GM23338 (cell line): ENCODE measurements at regions not wholly inside any gene's neighbourhood (a gene's known extent, or its start where the extent isn't known, plus 50 kb on each side); places are given as distances from the start of the nearest gene placed in this dataset.

ENCODE experiments used
- ATAC-seq: fragments of 200-7000 bp; cut with Tn5 transposase; 3 replicates; pipeline ENCODE4 v1.9.1; 2020
- DNase-seq: peaks from one replicate; pipeline ENCODE4 v3.0.0-alpha.2; 2015; ENCODE audit warnings: low spot score
- H2AFZ ChIP-seq: fragments of 200-600 bp; sonication (generic); 2 replicates; pipeline ENCODE4 v1.8.0; 2016; ENCODE audit warnings: antibody characterized with exemption, mild to moderate bottlenecking, moderate library complexity
- H3F3A ChIP-seq: fragments of 200-600 bp; sonication (generic); replicated peaks from 2 replicates; pipeline ENCODE4 v1.8.0; 2017; ENCODE audit warnings: antibody characterized with exemption, mixed run types, low read depth
- H3K27ac ChIP-seq: fragments of 200-600 bp; sonication (generic); 2 replicates; pipeline ENCODE4 v1.6.1; 2016; ENCODE audit warnings: low read depth
- H3K27me3 ChIP-seq: fragments of 200-600 bp; sonication (generic); 2 replicates; pipeline ENCODE4 v1.8.0; 2016; ENCODE audit warnings: mild to moderate bottlenecking, mixed run types, moderate library complexity; ENCODE audit not compliant: insufficient read depth
- H3K36me3 ChIP-seq: fragments of 200-600 bp; sonication (generic); 2 replicates; pipeline ENCODE4 v1.8.0; 2016; ENCODE audit warnings: mild to moderate bottlenecking; ENCODE audit not compliant: insufficient read depth
- H3K4me1 ChIP-seq: fragments of 200-600 bp; sonication (generic); 2 replicates; pipeline ENCODE4 v1.8.0; 2016; ENCODE audit warnings: mild to moderate bottlenecking, moderate library complexity; ENCODE audit not compliant: insufficient read depth
- H3K4me2 ChIP-seq: fragments of 200-600 bp; sonication (generic); 2 replicates; pipeline ENCODE4 v1.7.1; 2017; ENCODE audit warnings: mixed run types
- H3K4me3 ChIP-seq: fragments of 200-600 bp; sonication (generic); 2 replicates; pipeline ENCODE4 v1.6.1; 2016; ENCODE audit warnings: mixed run types
- H3K79me2 ChIP-seq: fragments of 200-600 bp; sonication (generic); replicated peaks from 2 replicates; pipeline ENCODE4 v1.8.0; 2017; ENCODE audit warnings: mild to moderate bottlenecking; ENCODE audit not compliant: insufficient read depth
- H3K9me2 ChIP-seq: fragments of 200-600 bp; sonication (generic); 2 replicates; pipeline ENCODE4 v1.8.0; 2017; ENCODE audit not compliant: insufficient read depth
- H4K20me1 ChIP-seq: fragments of 200-600 bp; sonication (generic); replicated peaks from 2 replicates; pipeline ENCODE4 v1.8.0; 2017; ENCODE audit warnings: mild to moderate bottlenecking; ENCODE audit not compliant: insufficient read depth
- H3K27ac Mint-ChIP-seq: 2 replicates; pipeline ENCODE4 v1.8.0; 2020; ENCODE audit warnings: inconsistent platforms, mild to moderate bottlenecking, moderate library complexity, mixed read lengths
- H3K27me3 Mint-ChIP-seq: 3 replicates; pipeline ENCODE4 v1.8.0; 2022; ENCODE audit warnings: low read depth, mild to moderate bottlenecking, moderate library complexity, mixed read lengths, inconsistent platforms; ENCODE audit not compliant: insufficient read depth, poor library complexity
- H3K36me3 Mint-ChIP-seq: 3 replicates; pipeline ENCODE4 v1.8.0; 2021; ENCODE audit warnings: low read depth, mild to moderate bottlenecking, inconsistent platforms, moderate library complexity, mixed read lengths
- H3K4me1 Mint-ChIP-seq: 3 replicates; pipeline ENCODE4 v1.8.0; 2020; ENCODE audit warnings: mild to moderate bottlenecking, inconsistent platforms, mixed read lengths
- H3K4me3 Mint-ChIP-seq: 3 replicates; pipeline ENCODE4 v1.8.0; 2021; ENCODE audit warnings: moderate library complexity, mild to moderate bottlenecking, inconsistent platforms, mixed read lengths
- H3K9me3 Mint-ChIP-seq: 3 replicates; pipeline ENCODE4 v1.8.0; 2020; ENCODE audit warnings: moderate library complexity, mild to moderate bottlenecking, inconsistent platforms, mixed read lengths
- CREB1 ChIP-seq: fragments of 250-450 bp; sonication (Bioruptor Pico); IDR thresholded peaks from 2 replicates; pipeline ENCODE4 v1.5.0; 2020; ENCODE audit warnings: low read depth, mild to moderate bottlenecking, moderate library complexity
- ETS1 ChIP-seq: IDR thresholded peaks from 2 replicates; pipeline ENCODE4 v1.6.1; 2016; ENCODE audit warnings: antibody characterized with exemption
- EZH2 ChIP-seq: fragments of 200-600 bp; sonication (generic); IDR thresholded peaks from one replicate; pipeline ENCODE4 v1.8.0; 2017; ENCODE audit warnings: antibody characterized with exemption, mild to moderate bottlenecking, low read depth; ENCODE audit not compliant: unreplicated experiment
- JUNB ChIP-seq: IDR thresholded peaks from one replicate; pipeline ENCODE4 v1.6.1; 2016; ENCODE audit warnings: antibody characterized with exemption; ENCODE audit not compliant: unreplicated experiment
- NANOG ChIP-seq: IDR thresholded peaks from 2 replicates; pipeline ENCODE4 v1.6.1; 2016; ENCODE audit warnings: antibody characterized with exemption, borderline replicate concordance
- POLR2AphosphoS5 ChIP-seq: IDR thresholded peaks from 2 replicates; pipeline ENCODE4 v1.6.1; 2016; ENCODE audit warnings: antibody characterized with exemption, low read depth
- REST ChIP-seq: IDR thresholded peaks from one replicate; pipeline ENCODE4 v1.6.1; 2018; ENCODE audit warnings: antibody characterized with exemption; ENCODE audit not compliant: unreplicated experiment
- STAT1 ChIP-seq: IDR thresholded peaks from one replicate; pipeline ENCODE4 v1.6.1; 2016; ENCODE audit warnings: antibody characterized with exemption; ENCODE audit not compliant: unreplicated experiment
- ZNF114 ChIP-seq: fragments of 250-450 bp; sonication (Bioruptor Pico); IDR thresholded peaks from 2 replicates; pipeline ENCODE4 v1.5.0; 2020; ENCODE audit warnings: mild to moderate bottlenecking, moderate library complexity
- ZNF331 ChIP-seq: fragments of 250-450 bp; sonication (Bioruptor Pico); IDR thresholded peaks from 2 replicates; pipeline ENCODE4 v1.5.0; 2020; ENCODE audit warnings: low read depth, mild to moderate bottlenecking, moderate library complexity
- TF ChIP-seq, protein P1 (sequence below), 2 experiments: fragments of 200-600 bp in 1 of 2; sonication (generic) in 1 of 2; conservative IDR thresholded peaks; 2 replicates each; pipeline versions ENCODE4 v1.5.1 to v1.6.1; 2016 to 2017; ENCODE audit warnings: antibody characterized with exemption in 2 of 2, low read depth in 2 of 2, mild to moderate bottlenecking in 2 of 2, moderate library complexity in 1 of 2

- H3K27ac ChIP-seq = no peak overlapping the region
These were observed 102.7 kb upstream of the SLC7A11 start for GRCh38 chr4:138344851-138345250.

DNA sequence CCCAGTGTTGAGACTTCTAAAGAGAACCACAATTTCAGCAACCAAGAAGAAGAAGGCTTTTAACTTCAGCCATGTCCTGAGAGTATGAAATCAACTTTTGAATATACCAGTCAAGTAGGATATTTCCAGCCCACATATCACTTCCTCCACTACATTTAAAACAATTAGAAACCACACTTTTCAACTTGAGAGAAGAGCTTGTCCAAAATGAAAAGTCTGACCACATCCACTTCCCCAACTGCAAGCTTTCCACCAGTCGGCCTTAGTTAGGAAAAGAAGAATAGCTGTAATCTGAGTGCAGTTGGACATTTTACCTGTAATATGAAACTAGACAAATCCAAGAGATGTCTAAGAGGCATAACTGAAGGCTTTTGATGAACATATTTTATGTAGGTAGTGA, 101.9 kb upstream of the SLC7A11 start:
- H3K4me3 Mint-ChIP-seq = no peak overlapping the region
- Histone ChIP-seq H4K20me1 (no peaks in the 10 kb centered on the region), H3K27ac (no peak overlapping the region), H3K27me3 (no peaks in the 10 kb centered on the region), H3K79me2 (no peaks in the 10 kb centered on the region), H3K4me2 (no peak overlapping the region), H3K4me3 (no peak overlapping the region), H3F3A (no peaks in the 10 kb centered on the region), H3K9me2 (peaks cover 5% of the 10 kb centered on the region; the same call in 1 of the 2 replicates), H3K36me3 (no peaks in the 10 kb centered on the region), H2AFZ (no peak overlapping the region), H3K4me1 (no peaks in the 10 kb centered on the region)
- ATAC-seq = no peak
- no peaks in the 10 kb centered on the region for H3K9me3 Mint-ChIP-seq
- no peak for DNase-seq
- H3K36me3 Mint-ChIP-seq = no peaks in the 10 kb centered on the region
- no peaks in the 10 kb centered on the region for H3K27me3 Mint-ChIP-seq
- no peaks in the 10 kb centered on the region for H3K4me1 Mint-ChIP-seq
- H3K27ac Mint-ChIP-seq = no peak overlapping the region
- TF ChIP-seq EZH2 = no peak
- TF ChIP-seq JUNB = no peak
- TF ChIP-seq REST = no peak
- no peak for TF ChIP-seq ZNF331
- no peak for TF ChIP-seq CREB1 (CRISPR knock-in tag)
- TF ChIP-seq STAT1 = no peak
- no peak for TF ChIP-seq ETS1
- TF ChIP-seq ZNF114 = no peak
- TF ChIP-seq, protein P1, sequence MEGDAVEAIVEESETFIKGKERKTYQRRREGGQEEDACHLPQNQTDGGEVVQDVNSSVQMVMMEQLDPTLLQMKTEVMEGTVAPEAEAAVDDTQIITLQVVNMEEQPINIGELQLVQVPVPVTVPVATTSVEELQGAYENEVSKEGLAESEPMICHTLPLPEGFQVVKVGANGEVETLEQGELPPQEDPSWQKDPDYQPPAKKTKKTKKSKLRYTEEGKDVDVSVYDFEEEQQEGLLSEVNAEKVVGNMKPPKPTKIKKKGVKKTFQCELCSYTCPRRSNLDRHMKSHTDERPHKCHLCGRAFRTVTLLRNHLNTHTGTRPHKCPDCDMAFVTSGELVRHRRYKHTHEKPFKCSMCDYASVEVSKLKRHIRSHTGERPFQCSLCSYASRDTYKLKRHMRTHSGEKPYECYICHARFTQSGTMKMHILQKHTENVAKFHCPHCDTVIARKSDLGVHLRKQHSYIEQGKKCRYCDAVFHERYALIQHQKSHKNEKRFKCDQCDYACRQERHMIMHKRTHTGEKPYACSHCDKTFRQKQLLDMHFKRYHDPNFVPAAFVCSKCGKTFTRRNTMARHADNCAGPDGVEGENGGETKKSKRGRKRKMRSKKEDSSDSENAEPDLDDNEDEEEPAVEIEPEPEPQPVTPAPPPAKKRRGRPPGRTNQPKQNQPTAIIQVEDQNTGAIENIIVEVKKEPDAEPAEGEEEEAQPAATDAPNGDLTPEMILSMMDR (conservative IDR thresholded peaks at IDR 0.05; ENCODE audit: low read depth in 2 of 2) = no peak
- no peak for TF ChIP-seq NANOG

More at GRCh38 chr4:138344851-138345250, 102.7 kb upstream of the SLC7A11 start:
- DNase-seq (no peak), ATAC-seq (no peak)
- Histone ChIP-seq H3K9me2 (peaks cover 5% of the 10 kb centered on the region; the same call in 1 of the 2 replicates), H4K20me1 (no peaks in the 10 kb centered on the region), H3K4me3 (no peak overlapping the region), H3F3A (no peaks in the 10 kb centered on the region), H3K4me2 (no peak overlapping the region), H3K27me3 (no peaks in the 10 kb centered on the region), H3K4me1 (no peaks in the 10 kb centered on the region), H3K36me3 (no peaks in the 10 kb centered on the region), H3K79me2 (no peaks in the 10 kb centered on the region), H2AFZ (no peak overlapping the region)
- TF ChIP-seq CREB1 (CRISPR knock-in tag) (no peak), ZNF114 (no peak), POLR2AphosphoS5 (no peak), STAT1 (no peak), ZNF331 (no peak), ETS1 (no peak), JUNB (no peak)
- TF ChIP-seq, protein P1 (conservative IDR thresholded peaks at IDR 0.05; ENCODE audit: low read depth in 2 of 2) = no peak
- H3K9me3 Mint-ChIP-seq = no peaks in the 10 kb centered on the region
- H3K27me3 Mint-ChIP-seq = no peaks in the 10 kb centered on the region
- H3K27ac Mint-ChIP-seq = no peak overlapping the region
- H3K4me1 Mint-ChIP-seq = no peaks in the 10 kb centered on the region
- H3K4me3 Mint-ChIP-seq = no peak overlapping the region
- no peaks in the 10 kb centered on the region for H3K36me3 Mint-ChIP-seq
